ENCODE measurements at regions not wholly inside any gene's neighbourhood (a gene's known extent, or its start where the extent isn't known, plus 50 kb on each side); places are given as distances from the start of the nearest gene placed in this dataset.

DNA sequence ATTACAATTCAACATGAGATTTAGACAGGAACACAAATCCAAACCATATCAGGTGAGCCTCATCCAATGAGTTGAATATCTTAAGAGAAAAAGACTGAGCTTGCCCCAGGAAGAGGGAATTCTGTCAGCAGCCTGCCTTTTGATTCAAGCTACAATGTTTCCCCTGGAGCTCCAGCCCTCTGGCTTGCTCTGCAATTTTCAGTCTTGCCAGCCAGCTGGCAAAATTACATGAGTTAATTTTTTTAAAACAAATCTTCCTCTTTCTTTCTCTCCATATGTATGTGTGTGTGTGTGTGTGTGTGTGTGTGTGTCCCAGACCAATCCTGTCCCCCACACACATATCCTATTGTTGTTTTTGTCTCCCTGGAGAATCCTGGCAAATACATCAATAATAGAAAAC lies 313.2 kb downstream of the CDH10 start:
- Mint-ChIP-seq H3K9me3 (no peaks in the 10 kb centered on the region), H3K4me1 (no peaks in the 10 kb centered on the region), H3K27ac (no peak overlapping the region), H3K4me3 (no peak overlapping the region), H3K27me3 (ENCODE audit: low read depth) (no peaks in the 10 kb centered on the region), H3K36me3 (no peaks in the 10 kb centered on the region)
- TF ChIP-seq, protein P1, sequence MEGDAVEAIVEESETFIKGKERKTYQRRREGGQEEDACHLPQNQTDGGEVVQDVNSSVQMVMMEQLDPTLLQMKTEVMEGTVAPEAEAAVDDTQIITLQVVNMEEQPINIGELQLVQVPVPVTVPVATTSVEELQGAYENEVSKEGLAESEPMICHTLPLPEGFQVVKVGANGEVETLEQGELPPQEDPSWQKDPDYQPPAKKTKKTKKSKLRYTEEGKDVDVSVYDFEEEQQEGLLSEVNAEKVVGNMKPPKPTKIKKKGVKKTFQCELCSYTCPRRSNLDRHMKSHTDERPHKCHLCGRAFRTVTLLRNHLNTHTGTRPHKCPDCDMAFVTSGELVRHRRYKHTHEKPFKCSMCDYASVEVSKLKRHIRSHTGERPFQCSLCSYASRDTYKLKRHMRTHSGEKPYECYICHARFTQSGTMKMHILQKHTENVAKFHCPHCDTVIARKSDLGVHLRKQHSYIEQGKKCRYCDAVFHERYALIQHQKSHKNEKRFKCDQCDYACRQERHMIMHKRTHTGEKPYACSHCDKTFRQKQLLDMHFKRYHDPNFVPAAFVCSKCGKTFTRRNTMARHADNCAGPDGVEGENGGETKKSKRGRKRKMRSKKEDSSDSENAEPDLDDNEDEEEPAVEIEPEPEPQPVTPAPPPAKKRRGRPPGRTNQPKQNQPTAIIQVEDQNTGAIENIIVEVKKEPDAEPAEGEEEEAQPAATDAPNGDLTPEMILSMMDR (IDR thresholded peaks at IDR 0.05; ENCODE audit: unreplicated experiment): no peak
- no peak for DNase-seq (ENCODE audit: low spot score in 2 of 2, unreplicated experiment in 2 of 2)

DNA sequence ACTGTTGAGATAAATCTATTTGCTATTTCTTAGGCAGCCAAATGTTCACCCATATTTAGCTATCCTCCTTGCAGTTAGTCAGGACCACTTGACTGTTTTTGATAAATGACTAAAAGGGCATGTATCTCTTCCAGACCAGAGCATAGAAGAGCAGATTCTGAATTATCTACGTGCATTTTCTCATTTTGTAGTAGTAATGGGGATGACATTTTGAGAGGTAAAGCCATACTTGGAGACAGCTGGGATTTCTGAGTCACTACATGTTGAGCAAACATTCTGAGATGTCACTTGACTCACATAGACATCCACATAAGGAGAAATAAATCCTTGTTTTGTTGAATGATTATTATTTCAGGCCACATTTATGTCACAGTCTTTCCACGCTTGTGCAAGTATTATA lies 297.6 kb downstream of the CDH10 start:
- H3K27ac Mint-ChIP-seq: no peak overlapping the region
- DNase-seq (ENCODE audit: low spot score in 2 of 2, unreplicated experiment in 2 of 2): no peak
- H3K4me1 Mint-ChIP-seq: no peaks in the 10 kb centered on the region
- no peaks in the 10 kb centered on the region for H3K9me3 Mint-ChIP-seq
- no peaks in the 10 kb centered on the region for H3K27me3 Mint-ChIP-seq (ENCODE audit: low read depth)
- TF ChIP-seq, protein P1 (IDR thresholded peaks at IDR 0.05; ENCODE audit: unreplicated experiment): no peak
- no peak overlapping the region for H3K4me3 Mint-ChIP-seq
- no peaks in the 10 kb centered on the region for H3K36me3 Mint-ChIP-seq

DNA sequence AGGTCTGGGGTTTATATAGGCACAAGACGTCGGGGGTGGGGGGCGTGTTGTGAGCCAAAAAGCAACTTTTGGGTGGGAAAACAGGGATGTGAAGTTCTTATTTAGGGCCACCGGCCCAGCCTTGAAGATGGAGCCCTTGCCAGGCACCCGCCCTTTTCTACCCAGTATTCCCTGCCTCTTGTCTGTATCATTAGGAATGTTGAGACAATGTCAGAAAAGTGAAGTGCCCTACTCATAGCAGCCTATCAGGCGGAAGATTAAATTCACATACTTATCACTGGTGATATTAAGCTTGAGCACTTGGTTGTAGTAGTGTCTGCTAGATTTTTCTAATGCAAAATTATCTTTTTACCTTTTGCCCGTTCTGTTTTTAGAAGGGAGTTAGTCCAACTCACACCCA lies 293.5 kb downstream of the CDH10 start:
- no peak for DNase-seq (ENCODE audit: low spot score in 2 of 2, unreplicated experiment in 2 of 2)
- Mint-ChIP-seq H3K27ac (no peak overlapping the region), H3K27me3 (ENCODE audit: low read depth) (no peaks in the 10 kb centered on the region), H3K4me1 (no peaks in the 10 kb centered on the region), H3K4me3 (no peak overlapping the region), H3K9me3 (no peaks in the 10 kb centered on the region), H3K36me3 (no peaks in the 10 kb centered on the region)
- TF ChIP-seq, protein P1 (IDR thresholded peaks at IDR 0.05; ENCODE audit: unreplicated experiment): no peak

DNA sequence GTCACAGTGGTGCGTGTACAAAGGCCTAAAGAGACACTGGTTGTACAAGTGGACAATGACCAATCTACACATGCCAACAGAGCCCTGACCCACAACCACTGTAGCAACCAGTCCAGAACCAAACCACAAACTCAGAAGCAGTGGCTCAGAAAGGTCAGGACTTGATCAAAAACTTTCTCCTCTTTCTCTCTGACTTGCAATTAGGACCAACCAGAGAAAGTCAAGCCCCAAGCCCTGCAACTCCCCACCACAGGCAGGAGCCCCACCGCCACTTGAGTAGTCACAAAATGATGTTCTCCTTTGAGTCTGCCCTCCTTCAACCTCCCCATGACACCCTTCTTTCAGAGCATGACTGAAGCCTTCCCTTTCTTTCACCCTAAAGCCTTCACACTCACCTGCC lies 291.8 kb downstream of the CDH10 start:
- H3K4me3 Mint-ChIP-seq: no peak overlapping the region
- DNase-seq (ENCODE audit: low spot score in 2 of 2, unreplicated experiment in 2 of 2): no peak
- H3K4me1 Mint-ChIP-seq: no peaks in the 10 kb centered on the region
- no peaks in the 10 kb centered on the region for H3K9me3 Mint-ChIP-seq
- H3K27me3 Mint-ChIP-seq (ENCODE audit: low read depth): no peaks in the 10 kb centered on the region
- TF ChIP-seq, protein P1 (IDR thresholded peaks at IDR 0.05; ENCODE audit: unreplicated experiment): no peak
- H3K36me3 Mint-ChIP-seq: no peaks in the 10 kb centered on the region
- no peak overlapping the region for H3K27ac Mint-ChIP-seq

DNA sequence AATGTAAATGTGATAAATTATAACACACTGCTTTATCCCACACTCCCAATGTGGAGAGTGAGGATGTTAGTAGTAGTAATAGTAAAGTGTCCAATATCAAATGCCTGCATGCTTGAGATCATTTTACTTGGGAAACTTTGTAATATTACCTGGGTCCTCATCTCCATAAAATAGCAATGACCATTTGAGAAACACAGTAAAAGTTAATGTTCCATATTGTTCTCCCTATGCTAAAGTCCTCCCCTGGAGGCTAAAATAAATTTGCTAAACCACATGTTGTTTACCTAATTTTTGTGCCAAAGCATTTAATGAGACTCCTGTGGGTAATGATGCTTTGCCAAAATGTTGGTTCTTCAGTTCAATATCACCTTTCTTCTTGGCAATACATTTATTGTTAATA lies 291.2 kb downstream of the CDH10 start:
- no peaks in the 10 kb centered on the region for H3K27me3 Mint-ChIP-seq (ENCODE audit: low read depth)

More for the DNA sequence above, 291.2 kb downstream of the CDH10 start:
- DNase-seq (ENCODE audit: low spot score in 2 of 2, unreplicated experiment in 2 of 2): no peak
- Mint-ChIP-seq H3K4me1 (no peaks in the 10 kb centered on the region), H3K36me3 (no peaks in the 10 kb centered on the region), H3K27ac (no peak overlapping the region), H3K4me3 (no peak overlapping the region), H3K9me3 (no peaks in the 10 kb centered on the region)
- TF ChIP-seq, protein P1 (IDR thresholded peaks at IDR 0.05; ENCODE audit: unreplicated experiment): no peak

Measured in mesothelial cell of epicardium (in vitro differentiated cells).